Endothelial cell of umbilical vein (primary cell): ENCODE measurements at regions not wholly inside any gene's neighbourhood (a gene's known extent, or its start where the extent isn't known, plus 50 kb on each side); places are given as distances from the start of the nearest gene placed in this dataset.

ENCODE experiments used
- BruUV-seq: library from RNA; stranded (reverse); fragments of 400-500 nt; replicated peaks from 2 replicates; lab custom pipeline; 2021; lab: Mats Ljungman, UMichigan
- CTCF ChIA-PET: fragments of 300-600, 350-600 bp; sonication (Branson Sonifier 250); formaldehyde crosslinking; loops from one replicate; lab custom pipeline; 2021; ENCODE audit warnings: antibody characterized with exemption, inconsistent platforms; lab: Charles Lee
- POLR2A ChIA-PET: fragments of 300-600, 350-600 bp; sonication (Branson Sonifier 250); formaldehyde crosslinking; loops from one replicate; lab custom pipeline; 2021; ENCODE audit warnings: antibody characterized with exemption, inconsistent platforms; lab: Charles Lee
- DNase-seq: peaks from one replicate; pipeline ENCODE4 v3.0.0-alpha.2; 2011; ENCODE audit warnings: low read depth, low spot score
- FAIRE-seq: peaks from 2 replicates; lab custom pipeline; 2011; peaks lifted over from hg19 to GRCh38; lab: Jason Lieb, UNC
- H2AFZ ChIP-seq: 2 replicates; pipeline ENCODE4 v1.6.0; 2012; ENCODE audit warnings: low read depth, low read length, control low read depth, inconsistent platforms
- H3K27ac ChIP-seq: 2 replicates; pipeline ENCODE4 v1.5.1; 2011; ENCODE audit warnings: low read depth, mild to moderate bottlenecking, control low read depth, low read length, moderate library complexity; ENCODE audit not compliant: insufficient read depth
- H3K27me3 ChIP-seq, 2 experiments: 2 replicates each; pipeline versions ENCODE4 v1.6.0 to v1.6.1; 2011; ENCODE audit warnings: low read length in 2 of 2, mixed read lengths in 1 of 2; ENCODE audit not compliant: control insufficient read depth in 2 of 2, insufficient read depth in 2 of 2
- H3K36me3 ChIP-seq, 2 experiments: 2 replicates in 1 of 2; 3 replicates in 1 of 2; pipeline ENCODE4 v1.5.1; 2011; ENCODE audit warnings: low read length in 2 of 2, mild to moderate bottlenecking in 1 of 2, moderate library complexity in 1 of 2; ENCODE audit not compliant: control insufficient read depth in 2 of 2, insufficient read depth in 2 of 2; ENCODE audit errors: extremely low read depth in 1 of 2
- H3K4me1 ChIP-seq: 3 replicates; pipeline ENCODE4 v1.5.1; 2011; ENCODE audit warnings: mild to moderate bottlenecking, low read length; ENCODE audit not compliant: control insufficient read depth, insufficient read depth; ENCODE audit errors: extremely low read depth
- H3K4me2 ChIP-seq: 2 replicates; pipeline ENCODE4 v1.6.1; 2011; ENCODE audit warnings: low read length, control low read depth, mixed read lengths; ENCODE audit not compliant: insufficient read depth
- H3K4me3 ChIP-seq, 3 experiments: fragments of 200-600 bp in 1 of 3; sonication (generic), shearing (Covaris generic) in 1 of 3; replicated peaks in 1 of 3; 2 replicates each; pipeline ENCODE4 v1.5.1; 2011 to 2016; ENCODE audit warnings: control low read depth in 3 of 3, low read length in 3 of 3, mild to moderate bottlenecking in 2 of 3, inconsistent platforms in 1 of 3, low read depth in 1 of 3, moderate library complexity in 1 of 3; ENCODE audit not compliant: insufficient read depth in 1 of 3
- H3K79me2 ChIP-seq: 2 replicates; pipeline ENCODE4 v1.6.0; 2012; ENCODE audit warnings: low read length, inconsistent platforms; ENCODE audit not compliant: control insufficient read depth, insufficient read depth
- H3K9ac ChIP-seq: replicated peaks from 2 replicates; pipeline ENCODE3; 2011; ENCODE audit warnings: low read length, control low read depth; ENCODE audit not compliant: insufficient read depth; ENCODE audit errors: extremely low read depth
- H3K9me1 ChIP-seq: replicated peaks from 3 replicates; pipeline ENCODE4 v1.6.0; 2011; ENCODE audit warnings: mild to moderate bottlenecking, low read length; ENCODE audit not compliant: control insufficient read depth, insufficient read depth; ENCODE audit errors: extremely low read depth
- H3K9me3 ChIP-seq: replicated peaks from 2 replicates; pipeline ENCODE4 v1.5.1; 2012; ENCODE audit warnings: low read length, inconsistent platforms; ENCODE audit not compliant: control insufficient read depth, insufficient read depth
- H4K20me1 ChIP-seq: replicated peaks from 2 replicates; pipeline ENCODE3; 2011; ENCODE audit warnings: mild to moderate bottlenecking, low read length; ENCODE audit not compliant: control insufficient read depth, insufficient read depth; ENCODE audit errors: extremely low read depth
- CTCF ChIP-seq, 2 donors: IDR thresholded peaks; 1 replicate in 1 of 2; 2 replicates in 1 of 2; pipeline ENCODE4 v1.5.1; 2011; ENCODE audit warnings: low read length in 2 of 2, mild to moderate bottlenecking in 2 of 2, moderate library complexity in 2 of 2, control low read depth in 1 of 2, inconsistent platforms in 1 of 2, low read depth in 1 of 2; ENCODE audit not compliant: insufficient read depth in 1 of 2; ENCODE audit errors: extremely low read depth in 1 of 2
- EZH2 ChIP-seq: IDR thresholded peaks from 2 replicates; pipeline ENCODE4 v1.6.1; 2012; ENCODE audit warnings: borderline replicate concordance, low read depth, mild to moderate bottlenecking, moderate library complexity, low read length, inconsistent platforms; ENCODE audit not compliant: severe bottlenecking
- FOS ChIP-seq: IDR thresholded peaks from 2 replicates; pipeline ENCODE4 v1.6.1; 2011; ENCODE audit warnings: mild to moderate bottlenecking, low read length, moderate library complexity, borderline replicate concordance; ENCODE audit not compliant: insufficient read depth
- GATA2 ChIP-seq: IDR thresholded peaks from 2 replicates; pipeline ENCODE4 v1.7.0; 2011; ENCODE audit warnings: low read depth, mild to moderate bottlenecking, moderate library complexity, mixed read lengths, low read length; ENCODE audit not compliant: insufficient read length, insufficient read depth
- JUN ChIP-seq: IDR thresholded peaks from 2 replicates; pipeline ENCODE4 v1.6.1; 2011; ENCODE audit warnings: borderline replicate concordance, low read depth; ENCODE audit not compliant: insufficient read length, insufficient read depth
- MAX ChIP-seq: IDR thresholded peaks from 2 replicates; pipeline ENCODE4 v1.6.1; 2011; ENCODE audit not compliant: insufficient read depth, insufficient read length
- MYC ChIP-seq: IDR thresholded peaks from one replicate; pipeline ENCODE4 v1.6.1; 2011; ENCODE audit warnings: mild to moderate bottlenecking, low read depth, low read length
- POLR2A ChIP-seq: IDR thresholded peaks from 2 replicates; pipeline ENCODE4 v1.6.1; 2012; ENCODE audit warnings: low read depth, mild to moderate bottlenecking, control low read depth, low read length
- POLR2AphosphoS5 ChIP-seq: IDR thresholded peaks from 2 replicates; pipeline ENCODE4 v1.6.1; 2012; ENCODE audit warnings: low read depth, mild to moderate bottlenecking, control low read depth, low read length, moderate library complexity; ENCODE audit not compliant: insufficient read depth
- dilution Hi-C: fragments of 300-500 bp; cut with MboI; formaldehyde crosslinking; loops from one replicate; pipeline ENCODE4 v1.15.0; 2019; ENCODE audit warnings: low sequenced_read_pairs; ENCODE audit not compliant: extremely low pct_ligation_motif_present
- intact Hi-C: fragments of 100-400 bp; cut with micrococcal nuclease; formaldehyde crosslinking; loops from one replicate; pipeline ENCODE4 v1.10.0; 2022

GRCh38 chr2:217031445-217031844, 171.6 kb upstream of the TNP1 start:
- peaks cover 0 to 2% of the 10 kb centered on the region in 2 experiments for H3K27me3 ChIP-seq
- POLR2A ChIA-PET: no interaction called here
- no peaks in the 10 kb centered on the region for H3K9me1 ChIP-seq
- no peaks in the 10 kb centered on the region for H3K4me1 ChIP-seq
- DNase-seq: no peak
- H3K9ac ChIP-seq: no peak overlapping the region
- dilution Hi-C loops: no loop called here
- TF ChIP-seq JUN (no peak), MAX (no peak), POLR2A (no peak), GATA2 (no peak), CTCF (IDR thresholded peaks at IDR 0.05; ENCODE audit: extremely low read depth in 1 of 2, insufficient read depth in 1 of 2, low read depth in 1 of 2, low read length in 2 of 2) (no peak), EZH2 (no peak), POLR2AphosphoS5 (no peak), FOS (no peak), MYC (no peak)
- no peaks in the 10 kb centered on the region for H3K36me3 ChIP-seq
- H4K20me1 ChIP-seq: no peaks in the 10 kb centered on the region
- CTCF ChIA-PET: no interaction called here
- H3K27ac ChIP-seq: no peak overlapping the region
- BruUV-seq: no TSS peak
- no peak overlapping the region for H3K4me3 ChIP-seq
- no peak for FAIRE-seq
- no peak overlapping the region for H3K4me2 ChIP-seq
- H3K9me3 ChIP-seq: no peaks in the 10 kb centered on the region
- H3K79me2 ChIP-seq: no peaks in the 10 kb centered on the region
- H2AFZ ChIP-seq: no peak overlapping the region
- intact Hi-C loops: no loop called here
